ENCODE measurements at regions not wholly inside any gene's neighbourhood (a gene's known extent, or its start where the extent isn't known, plus 50 kb on each side); places are given as distances from the start of the nearest gene placed in this dataset.

DNA sequence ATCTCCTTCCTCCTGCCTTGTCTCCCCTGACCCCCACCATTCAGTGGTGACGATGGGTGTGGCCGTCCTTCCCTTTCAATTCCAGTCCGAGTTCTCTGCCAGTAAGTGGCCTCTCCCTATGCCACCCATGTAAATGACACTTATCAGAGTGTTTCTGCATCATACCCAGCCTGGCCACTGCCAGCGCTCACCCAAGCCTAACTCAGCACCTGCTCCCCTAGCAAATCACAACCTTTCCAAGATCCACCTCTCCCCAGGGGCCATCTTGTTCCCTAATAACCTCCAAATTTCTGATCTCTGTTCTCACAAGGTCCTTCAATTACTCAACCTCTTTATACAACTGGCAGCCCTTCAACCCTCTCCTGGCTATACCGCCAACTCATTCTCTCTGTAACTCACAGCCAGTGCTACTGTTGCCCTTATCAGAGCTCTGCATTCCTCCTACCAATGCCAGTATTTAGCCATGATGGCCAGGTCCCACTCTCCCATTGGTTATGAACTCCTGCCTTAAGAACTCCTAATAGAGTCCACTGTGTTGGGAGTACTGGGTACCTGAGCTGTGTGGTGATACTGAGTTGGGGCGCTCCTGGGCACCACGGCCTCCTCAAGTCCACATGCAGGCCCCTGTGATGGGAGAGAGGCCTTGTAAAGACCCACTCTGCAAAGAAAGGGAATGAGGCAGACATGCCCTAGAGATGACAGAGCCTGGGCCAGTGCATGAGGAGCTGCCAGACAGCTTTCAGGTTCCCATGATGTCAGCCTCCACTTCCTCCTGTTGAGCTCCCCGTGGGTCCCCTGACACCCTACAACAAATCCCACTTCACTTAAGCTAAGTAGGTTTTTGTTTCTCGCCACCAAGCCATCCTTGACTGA lies 187.4 kb upstream of the RREB1 start:
- DNase-seq: no peak

DNA sequence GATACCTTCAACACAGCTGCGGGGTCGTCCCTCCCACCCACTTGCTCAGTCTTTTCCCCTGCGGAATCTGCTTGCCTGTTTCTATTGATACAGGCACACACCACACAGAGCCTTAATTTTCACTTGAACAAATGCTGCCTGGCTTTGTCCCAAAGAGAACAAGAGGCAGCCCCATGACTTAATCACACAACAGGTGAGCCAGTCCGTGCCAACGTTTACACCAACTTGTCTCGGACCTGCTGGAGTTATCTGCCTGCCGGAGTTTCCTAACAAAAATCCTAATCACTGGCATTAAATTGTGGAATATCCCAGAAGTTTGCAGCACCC lies 186.8 kb upstream of the RREB1 start:
- DNase-seq: no peak

DNA sequence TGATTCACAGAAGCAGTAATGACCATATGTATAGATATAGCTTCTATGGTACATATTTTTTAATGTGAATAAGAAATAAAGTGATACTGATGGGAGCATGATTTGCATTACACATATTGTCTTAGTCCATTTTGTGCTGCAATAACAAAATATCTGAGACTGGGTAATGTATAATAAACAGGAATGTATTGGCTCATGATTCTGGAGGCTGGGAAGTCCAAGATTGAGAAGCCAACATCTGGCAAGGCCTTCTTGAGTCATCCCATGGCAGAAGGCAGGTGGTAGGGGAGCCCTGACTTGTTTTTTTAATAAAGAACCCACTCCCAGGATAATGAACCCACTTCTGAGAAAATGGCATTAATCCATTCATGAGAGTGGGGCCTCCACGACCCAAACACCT lies 185.6 kb upstream of the RREB1 start:
- no peak for DNase-seq

DNA sequence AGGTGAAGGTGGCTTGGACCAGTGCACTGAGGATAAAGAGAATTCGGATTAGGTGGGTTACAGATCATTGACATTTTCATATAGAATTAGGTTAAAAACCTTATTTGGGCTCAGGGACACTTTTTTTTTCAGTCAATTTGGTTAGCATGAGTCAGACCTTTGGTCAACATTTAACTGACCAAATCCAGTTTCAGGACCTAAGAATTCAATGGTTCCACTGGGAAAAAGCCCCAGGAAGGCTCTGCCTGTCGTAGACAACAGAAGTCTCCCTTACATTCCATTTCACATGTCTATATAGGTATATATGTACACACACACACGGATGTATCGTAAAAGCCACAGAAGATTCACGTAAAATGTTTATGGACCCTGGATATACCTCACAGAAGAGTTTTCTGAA lies 184.2 kb upstream of the RREB1 start:
- DNase-seq: no peak

DNA sequence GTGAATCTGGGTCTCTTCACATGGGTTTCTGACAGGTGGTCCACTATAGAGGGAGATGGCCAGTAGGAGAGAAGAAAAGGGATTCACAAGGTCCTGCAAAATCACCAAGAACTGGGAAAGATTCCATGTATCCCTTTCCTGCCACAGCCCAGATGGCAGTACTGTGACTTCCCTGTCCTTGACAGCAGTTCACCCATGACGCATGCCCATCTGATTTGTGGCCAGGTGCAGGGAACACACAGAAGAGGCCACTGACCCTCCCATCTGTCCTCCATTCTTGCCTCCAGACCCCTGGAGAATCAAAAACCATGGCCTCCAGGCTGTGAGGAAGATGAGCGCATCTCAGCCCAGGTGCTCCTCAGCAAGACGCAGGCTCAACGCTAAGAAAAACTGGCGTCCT lies 183.1 kb upstream of the RREB1 start:
- DNase-seq: no peak

DNA sequence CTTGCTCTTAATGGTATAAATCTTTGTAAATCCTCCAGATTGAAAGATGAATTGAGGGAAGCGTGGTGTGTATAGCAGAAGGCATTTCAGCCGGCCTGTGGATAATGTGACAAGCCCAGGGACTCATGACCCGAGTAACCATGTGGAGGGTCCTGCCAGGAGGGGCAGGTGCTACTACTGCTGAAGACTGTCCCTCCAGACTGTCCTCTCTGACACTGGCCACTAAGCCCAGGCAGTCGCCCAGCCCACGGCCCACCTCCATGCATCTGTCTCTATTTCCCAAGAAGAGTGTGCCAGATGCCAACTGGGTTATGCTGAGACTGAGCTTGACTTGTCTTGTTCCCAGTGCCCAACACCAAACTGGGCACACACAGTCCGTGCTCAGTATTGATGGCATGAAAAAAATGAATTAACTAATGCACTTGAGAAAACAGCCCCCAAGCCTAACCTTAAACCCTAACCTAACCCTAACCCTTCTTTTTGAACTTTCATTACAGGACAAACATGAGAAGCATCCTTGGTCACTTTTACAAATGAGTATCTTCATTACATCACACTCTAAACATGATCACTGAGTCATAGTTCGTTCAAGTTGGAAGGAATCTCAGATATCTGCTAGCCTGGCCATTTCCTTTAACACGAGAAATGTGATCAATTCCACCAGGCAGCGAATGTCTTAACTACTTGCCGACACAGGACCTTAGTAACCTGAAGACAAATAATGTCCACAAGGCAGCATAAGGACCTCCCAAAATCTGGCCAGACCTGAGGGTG lies 182.2 kb upstream of the RREB1 start:
- DNase-seq: no peak

DNA sequence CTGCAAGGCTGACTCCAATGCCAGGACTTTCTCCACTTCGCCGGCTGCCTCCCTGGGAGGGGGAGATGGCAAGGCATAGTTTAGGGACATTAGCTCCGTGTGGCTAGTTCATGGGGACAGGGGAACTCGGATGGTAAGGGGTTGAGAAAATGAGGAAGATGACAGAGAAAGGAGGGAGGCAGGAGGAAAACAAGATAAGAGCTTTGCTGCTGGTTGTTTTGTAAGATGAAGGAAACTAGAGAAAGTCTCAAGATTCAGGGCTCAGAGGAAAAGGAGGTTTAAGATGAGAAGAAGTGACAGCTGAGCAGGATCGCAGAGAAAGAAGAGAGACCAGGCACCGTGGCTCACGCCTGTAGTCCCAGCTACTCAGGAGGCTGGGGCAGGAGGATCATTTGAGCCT lies 180.9 kb upstream of the RREB1 start:
- DNase-seq: no peak

DNA sequence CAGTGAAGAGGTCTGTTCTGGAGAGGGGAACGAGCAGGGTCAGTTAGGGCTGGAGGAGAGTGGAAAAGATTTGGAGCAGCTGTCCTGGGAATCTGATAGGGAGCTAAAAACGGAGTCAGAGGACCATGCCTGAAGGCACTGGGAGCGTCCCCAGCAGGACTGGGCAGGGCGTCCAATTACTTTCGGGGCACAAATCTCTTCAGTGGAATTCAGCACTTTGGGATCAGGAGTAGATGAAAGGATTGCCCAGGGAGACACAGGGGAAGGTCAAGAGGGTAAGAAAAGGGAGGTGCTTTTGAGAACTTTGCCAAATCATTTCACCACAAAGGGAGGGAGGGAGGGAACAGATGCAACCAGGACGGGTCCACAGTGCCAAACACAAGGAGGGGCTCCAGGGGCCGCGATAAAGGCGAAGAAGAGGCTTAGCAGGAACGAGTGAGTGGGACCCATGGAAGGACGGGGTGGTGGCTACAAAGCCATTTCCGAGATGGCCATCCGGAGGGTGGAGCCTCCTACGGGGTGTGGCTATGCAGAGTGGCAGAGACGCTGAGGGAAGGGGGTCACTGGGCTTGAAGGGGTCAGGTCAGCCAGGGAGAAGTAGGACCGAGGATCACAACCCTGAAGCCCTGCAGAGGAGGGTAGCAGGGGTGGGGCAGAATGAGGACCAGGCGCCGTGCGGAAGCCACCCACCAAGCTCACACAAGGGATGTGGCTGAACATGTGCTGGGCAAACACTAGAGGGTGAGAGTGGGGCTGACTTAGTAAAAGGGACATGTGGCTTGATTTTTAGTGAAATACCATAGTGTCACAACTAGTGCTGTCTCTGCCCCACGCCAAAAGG lies 180.0 kb upstream of the RREB1 start:
- DNase-seq: no peak

DNA sequence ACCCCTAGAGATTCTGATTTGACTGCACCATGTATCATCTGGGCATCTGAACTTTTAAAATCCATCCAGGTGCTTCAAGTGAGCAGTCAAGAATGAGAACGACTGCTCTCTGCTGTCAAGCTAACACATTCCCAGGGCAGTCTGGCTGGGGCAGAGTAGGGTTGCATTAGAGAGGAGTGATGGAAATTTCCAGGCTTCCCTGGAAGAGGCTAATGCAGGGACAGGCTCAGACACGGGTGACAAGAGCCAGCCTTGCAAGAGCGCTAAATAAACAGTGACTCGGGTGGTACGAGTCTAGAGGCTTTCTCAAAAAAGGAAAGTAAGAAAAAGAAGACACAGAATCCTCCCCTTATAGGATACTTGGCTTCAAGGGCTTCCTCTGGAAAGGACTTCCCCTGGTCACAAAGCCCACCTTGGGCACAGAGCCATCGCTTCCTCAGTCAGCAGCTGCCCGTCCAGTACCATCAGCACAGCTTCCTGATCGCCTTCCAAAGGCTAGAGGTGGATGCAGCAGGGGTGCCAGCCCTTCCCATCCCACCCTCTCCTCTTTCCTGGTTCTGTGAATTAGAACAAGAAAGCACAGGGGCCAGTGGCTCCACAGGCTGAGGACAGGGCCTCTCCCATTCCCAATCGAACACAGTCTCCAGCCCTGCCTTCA lies 177.4 kb upstream of the RREB1 start:
- peak in 1 of 3 experiments; percentile 0 for DNase-seq

DNA sequence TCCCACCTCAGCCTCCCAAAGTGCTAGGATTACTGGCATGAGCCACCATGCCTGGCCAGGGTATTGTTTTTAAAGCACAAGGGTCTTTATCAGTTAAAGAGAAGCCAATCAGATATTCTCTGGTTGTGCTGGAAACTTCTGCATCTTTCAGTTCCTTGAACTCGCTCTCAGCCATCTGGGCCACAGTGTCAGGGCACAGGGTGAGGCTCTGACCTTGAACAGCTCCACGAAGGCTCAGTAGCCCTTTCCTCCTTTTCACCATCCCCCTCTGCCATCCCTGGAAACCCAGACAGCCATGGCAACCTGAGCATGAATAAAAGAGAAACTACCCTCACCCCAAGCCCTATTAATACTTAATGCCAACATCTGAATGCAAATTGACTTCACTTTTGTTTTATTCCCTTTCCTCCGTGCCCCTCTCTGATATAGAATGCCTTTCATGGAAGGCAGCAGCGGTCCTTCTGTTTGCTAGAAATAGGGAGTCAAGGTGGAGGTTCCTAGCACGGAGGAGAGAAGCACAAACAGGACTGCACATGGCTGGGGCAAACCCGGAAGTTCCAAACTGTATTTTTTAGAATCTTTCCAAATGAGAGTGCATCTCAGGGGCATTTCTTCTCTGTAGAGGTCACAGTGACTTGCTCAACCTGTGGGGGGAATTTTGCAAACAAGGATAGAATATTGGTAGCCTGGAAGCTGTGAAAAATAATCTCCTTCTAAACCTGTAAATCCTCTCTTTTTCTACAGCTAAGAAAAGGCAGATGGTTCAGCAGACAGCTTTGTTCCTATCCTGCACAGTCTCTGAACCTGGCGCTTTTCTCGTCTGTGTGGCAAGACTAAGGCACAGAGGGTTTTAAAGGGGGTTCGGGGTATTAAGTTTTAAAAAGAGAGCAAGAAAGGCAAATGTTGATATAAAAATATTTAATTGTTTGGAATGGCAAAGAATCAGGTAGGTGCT lies 176.4 kb upstream of the RREB1 start:
- DNase-seq: peak in 2 of 3 experiments; percentile 7 to 14

DNA sequence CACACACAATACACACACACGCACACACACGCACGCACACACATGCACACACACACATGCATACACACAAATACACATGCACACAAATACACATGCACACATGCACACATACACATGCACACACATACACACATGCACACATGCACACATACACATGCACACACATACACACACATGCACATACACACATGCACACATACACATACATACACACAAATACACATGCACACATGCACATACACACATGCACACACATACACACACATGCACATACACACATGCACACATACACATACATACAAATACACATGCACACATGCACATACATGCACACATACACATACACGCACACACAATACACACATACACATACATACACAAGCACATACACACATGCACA lies 175.4 kb upstream of the RREB1 start:
- DNase-seq: no peak

DNA sequence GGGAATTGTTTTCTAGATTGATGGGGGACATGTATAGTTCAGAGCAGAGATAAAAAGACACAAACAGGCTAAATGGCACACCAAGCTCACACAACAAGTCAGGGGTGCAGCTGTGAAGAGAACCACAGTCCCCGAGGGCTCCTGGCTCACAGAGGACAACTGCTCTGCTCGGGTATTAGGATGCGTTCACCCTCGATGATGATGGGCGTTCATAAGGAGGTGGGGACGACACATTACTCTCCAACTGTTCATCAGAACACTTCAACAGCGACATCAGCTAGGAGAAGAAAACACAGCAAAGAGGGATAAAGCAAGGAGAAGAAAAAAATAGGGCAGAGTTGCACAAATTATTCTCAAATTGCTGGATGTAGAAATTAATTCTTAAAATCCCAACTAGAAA lies 174.8 kb upstream of the RREB1 start:
- DNase-seq: no peak

DNA sequence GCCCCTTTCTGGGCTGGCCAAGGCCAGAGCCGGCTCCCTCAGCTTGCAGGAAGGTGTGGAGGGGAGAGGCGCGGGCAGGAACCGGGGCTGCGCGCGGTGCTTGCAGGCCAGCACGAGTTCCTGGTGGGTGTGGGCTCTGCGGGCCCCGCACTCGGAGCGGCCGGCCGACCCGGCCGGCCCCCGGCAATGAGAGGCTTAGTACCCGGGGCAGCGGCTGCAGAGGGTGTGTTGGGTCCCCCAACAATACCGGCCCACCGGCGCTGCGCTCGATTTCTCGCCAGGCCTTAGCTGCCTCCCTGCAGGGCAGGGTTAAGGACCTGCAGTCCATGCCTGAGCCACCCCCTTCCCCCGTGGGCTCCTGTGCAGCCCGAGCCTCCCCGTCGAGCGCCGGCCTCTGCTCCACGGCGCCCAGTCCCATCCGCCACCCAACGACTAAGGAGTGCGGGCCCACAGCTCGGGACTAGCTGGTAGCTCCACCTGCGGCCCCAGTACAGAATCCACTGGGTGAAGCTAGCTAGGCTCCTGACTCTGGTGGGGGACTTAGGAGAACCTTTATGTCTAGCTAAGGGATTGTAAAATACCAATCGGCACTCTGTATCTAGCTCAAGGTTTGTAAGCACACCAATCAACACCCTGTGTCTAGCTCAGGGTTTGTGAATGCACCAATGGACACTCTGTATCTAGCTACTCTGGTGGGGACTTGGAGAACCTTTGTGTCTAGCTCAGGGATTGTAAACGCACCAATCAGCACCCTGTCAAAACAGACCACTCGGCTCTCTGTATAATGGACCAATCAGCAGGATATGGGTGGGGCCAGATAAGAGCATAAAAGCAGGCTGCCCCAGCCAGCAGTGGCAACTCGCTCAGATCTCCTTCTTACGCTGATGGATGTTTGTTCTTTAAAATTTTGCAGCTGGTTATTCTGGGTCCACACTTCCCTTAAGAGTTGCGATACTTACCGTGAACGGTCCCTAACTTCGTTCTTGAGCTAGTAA lies 167.4 kb upstream of the RREB1 start:
- DNase-seq: no peak

DNA sequence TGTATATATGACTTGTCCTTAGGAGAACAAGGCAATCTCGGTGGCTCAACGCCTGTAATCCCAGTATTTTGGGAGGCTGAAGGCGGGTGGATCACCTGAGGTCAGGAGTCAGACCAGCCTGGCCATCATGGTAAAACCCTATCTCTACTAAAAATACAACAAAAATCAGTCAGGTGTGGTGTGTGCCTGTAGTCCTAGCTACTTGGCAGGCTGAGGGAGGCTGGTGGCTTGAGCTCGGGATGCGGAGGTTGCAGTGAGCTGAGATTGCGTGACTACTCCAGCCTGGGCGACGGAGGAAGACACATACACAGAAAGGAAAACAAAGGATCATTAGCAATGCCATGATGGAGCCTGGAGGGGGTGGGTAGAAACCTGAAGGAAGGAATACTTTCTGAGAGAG lies 166.6 kb upstream of the RREB1 start:
- DNase-seq: no peak

DNA sequence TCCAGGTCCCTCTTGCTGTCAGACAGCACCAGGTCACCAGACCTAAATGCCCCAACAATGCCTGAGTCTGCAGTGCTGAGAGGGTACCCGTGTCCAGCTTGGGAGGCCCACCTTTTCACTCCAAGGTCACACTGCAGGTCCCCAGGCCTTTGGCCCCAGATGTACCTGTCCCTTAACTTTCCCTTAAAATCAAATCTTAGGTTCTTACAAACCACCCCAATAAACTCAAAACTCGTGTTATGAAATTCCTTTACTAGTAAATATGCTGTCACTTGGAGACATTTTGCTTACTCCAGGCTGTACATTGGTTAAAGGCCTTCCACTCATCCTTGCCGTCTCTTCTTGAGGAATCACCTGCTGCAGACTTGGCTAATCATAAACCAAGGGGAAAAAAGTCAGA lies 165.7 kb upstream of the RREB1 start:
- DNase-seq: no peak

DNA sequence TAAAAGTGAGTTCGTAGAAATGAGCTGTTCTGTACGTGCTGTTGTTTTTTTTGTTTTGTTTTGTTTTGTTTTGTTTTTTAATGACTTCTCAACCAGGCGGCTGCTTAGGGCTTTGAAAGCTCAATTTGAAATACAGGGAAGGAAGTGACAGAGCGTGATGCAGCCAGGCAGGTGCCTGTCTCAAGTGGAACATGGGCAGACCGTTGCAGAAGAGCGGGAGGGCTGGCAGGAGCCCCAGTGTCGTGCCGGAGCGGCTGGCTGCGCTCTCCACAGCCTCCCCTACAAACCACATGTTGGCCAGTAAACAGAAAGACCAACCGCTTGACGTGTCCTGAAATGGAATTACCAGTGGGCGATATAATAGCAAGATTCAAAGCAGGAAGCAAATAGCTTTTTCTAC lies 164.9 kb upstream of the RREB1 start:
- DNase-seq: peak; percentile 55 to 78 (median 77)

DNA sequence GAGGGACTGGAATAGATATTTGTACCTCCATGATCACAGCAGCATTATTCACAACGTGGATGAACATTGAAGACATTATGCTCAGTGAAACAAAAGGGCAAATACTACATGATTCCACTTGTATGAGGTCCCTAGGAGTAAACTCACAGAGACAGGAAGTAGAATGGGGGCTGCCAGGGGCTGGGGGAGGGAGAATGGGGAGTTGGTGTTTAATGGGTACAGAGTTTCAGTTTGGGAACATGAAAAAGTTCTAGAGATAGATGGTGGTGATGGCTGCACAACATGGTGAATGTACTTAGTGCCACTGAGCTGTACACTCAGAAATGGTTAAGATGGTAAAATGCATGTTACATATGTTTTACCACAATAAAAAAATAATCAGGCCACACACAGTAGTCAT lies 164.3 kb upstream of the RREB1 start:
- DNase-seq: peak in 1 of 3 experiments; percentile 36

DNA sequence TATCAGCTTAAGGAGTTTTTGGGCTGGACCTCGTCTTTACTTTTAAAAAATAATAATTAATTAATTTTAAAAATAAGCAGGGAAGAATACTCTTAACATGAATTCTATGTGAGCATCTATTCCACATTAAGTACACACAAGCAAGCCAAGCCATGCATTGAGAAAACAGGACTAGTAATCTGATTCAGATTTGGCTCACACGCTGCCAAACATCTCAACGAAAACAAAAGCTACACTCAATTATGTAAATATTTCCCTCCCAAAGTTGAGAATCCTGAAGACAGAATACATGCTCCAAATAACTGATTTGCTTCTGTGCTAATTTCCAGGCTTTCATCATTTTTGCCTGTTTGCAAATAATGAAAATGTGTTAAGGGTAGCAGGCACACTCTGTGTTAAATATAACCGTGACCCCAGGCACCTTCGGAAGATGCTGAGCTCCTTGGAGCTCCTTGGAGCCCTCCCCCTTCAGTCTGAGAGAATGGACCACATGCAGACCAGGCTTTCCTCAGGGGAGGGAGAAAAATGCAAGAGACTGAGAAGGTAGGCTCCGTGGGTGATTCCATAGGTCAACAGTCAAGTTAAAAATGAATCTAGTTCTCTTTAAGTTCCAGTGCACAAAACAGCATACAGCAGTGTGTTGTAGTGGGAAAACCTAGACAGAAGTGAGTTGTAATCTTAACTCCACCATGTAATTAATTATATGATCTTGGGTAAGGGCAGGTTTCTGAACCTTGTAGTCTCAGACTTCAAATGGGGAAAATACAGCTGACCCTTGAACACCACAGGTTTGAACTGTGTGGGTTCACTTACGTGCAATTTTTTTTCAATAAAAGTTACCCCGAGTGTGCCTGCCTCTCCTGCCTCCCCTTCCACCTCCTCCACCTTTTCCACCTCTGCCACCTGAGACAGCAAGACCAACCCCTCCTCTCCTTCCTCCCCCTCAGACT lies 161.3 kb upstream of the RREB1 start:
- DNase-seq: no peak
